ENCODE measurements at regions not wholly inside any gene's neighbourhood (a gene's known extent, or its start where the extent isn't known, plus 50 kb on each side); places are given as distances from the start of the nearest gene placed in this dataset.

GRCh38 chr3:191148131-191148530 is 50.9 kb upstream of the OSTN start:
- Histone ChIP-seq H3K27me3 (ENCODE audit: control insufficient read depth, insufficient read depth, low read length) (no peaks in the 10 kb centered on the region), H3K36me3 (ENCODE audit: control insufficient read depth, insufficient read depth, low read length) (no peaks in the 10 kb centered on the region), H3K4me3 (ENCODE audit: low read depth, low read length) (no peak overlapping the region)
- POLR2A ChIA-PET = no interaction called here
- no peak for DNase-seq (ENCODE audit: low read depth)
- no peak for TF ChIP-seq CTCF (IDR thresholded peaks at IDR 0.05; ENCODE audit: insufficient read depth, low read depth, low read length)
- CTCF ChIA-PET = no interaction called here

- H3K27me3 ChIP-seq (ENCODE audit: control insufficient read depth, insufficient read depth, low read length) = no peaks in the 10 kb centered on the region
- no peaks in the 10 kb centered on the region for H3K36me3 ChIP-seq (ENCODE audit: control insufficient read depth, insufficient read depth, low read length)
- TF ChIP-seq CTCF (IDR thresholded peaks at IDR 0.05; ENCODE audit: insufficient read depth, low read depth, low read length) = no peak
- no peak overlapping the region for H3K4me3 ChIP-seq (ENCODE audit: low read depth, low read length)
- DNase-seq (ENCODE audit: low read depth) = no peak
- ChIA-PET POLR2A (no interaction called here), CTCF (no interaction called here)
Measured at GRCh38 chr3:191143224-191143623, 55.8 kb upstream of the OSTN start.

GRCh38 chr3:191141728-191142127 is 57.3 kb upstream of the OSTN start:
- TF ChIP-seq CTCF (IDR thresholded peaks at IDR 0.05; ENCODE audit: insufficient read depth, low read depth, low read length) = no peak
- ChIA-PET CTCF (no interaction called here), POLR2A (interaction anchor here (0.6 kb wide), 1 partner anchor 11 kb away, joined by 3 read pairs; no protein-coding TSS in a partner anchor)
- Histone ChIP-seq H3K4me3 (ENCODE audit: low read depth, low read length) (no peak overlapping the region), H3K36me3 (ENCODE audit: control insufficient read depth, insufficient read depth, low read length) (no peaks in the 10 kb centered on the region), H3K27me3 (ENCODE audit: control insufficient read depth, insufficient read depth, low read length) (no peaks in the 10 kb centered on the region)
- DNase-seq (ENCODE audit: low read depth) = peak; percentile 37

GRCh38 chr3:191139736-191140135 is 59.3 kb upstream of the OSTN start:
- Histone ChIP-seq H3K27me3 (ENCODE audit: control insufficient read depth, insufficient read depth, low read length) (no peaks in the 10 kb centered on the region), H3K36me3 (ENCODE audit: control insufficient read depth, insufficient read depth, low read length) (no peaks in the 10 kb centered on the region), H3K4me3 (ENCODE audit: low read depth, low read length) (no peak overlapping the region)
- POLR2A ChIA-PET = no interaction called here
- TF ChIP-seq CTCF (IDR thresholded peaks at IDR 0.05; ENCODE audit: insufficient read depth, low read depth, low read length) = no peak
- DNase-seq (ENCODE audit: low read depth) = peak; percentile 13
- CTCF ChIA-PET = no interaction called here

- no peak overlapping the region for H3K4me3 ChIP-seq (ENCODE audit: low read depth, low read length)
- ChIA-PET POLR2A (no interaction called here), CTCF (interaction anchor here (1.3 kb wide), 1 partner anchor 1304 kb away, joined by 4 read pairs; no protein-coding TSS in a partner anchor)
- DNase-seq (ENCODE audit: low read depth) = no peak
- H3K27me3 ChIP-seq (ENCODE audit: control insufficient read depth, insufficient read depth, low read length) = no peaks in the 10 kb centered on the region
- TF ChIP-seq CTCF (IDR thresholded peaks at IDR 0.05; ENCODE audit: insufficient read depth, low read depth, low read length) = no peak
- H3K36me3 ChIP-seq (ENCODE audit: control insufficient read depth, insufficient read depth, low read length) = no peaks in the 10 kb centered on the region
Measured at GRCh38 chr3:191138937-191139336, 60.1 kb upstream of the OSTN start.
